ENCODE measurements at regions not wholly inside any gene's neighbourhood (a gene's known extent, or its start where the extent isn't known, plus 50 kb on each side); places are given as distances from the start of the nearest gene placed in this dataset.

DNA sequence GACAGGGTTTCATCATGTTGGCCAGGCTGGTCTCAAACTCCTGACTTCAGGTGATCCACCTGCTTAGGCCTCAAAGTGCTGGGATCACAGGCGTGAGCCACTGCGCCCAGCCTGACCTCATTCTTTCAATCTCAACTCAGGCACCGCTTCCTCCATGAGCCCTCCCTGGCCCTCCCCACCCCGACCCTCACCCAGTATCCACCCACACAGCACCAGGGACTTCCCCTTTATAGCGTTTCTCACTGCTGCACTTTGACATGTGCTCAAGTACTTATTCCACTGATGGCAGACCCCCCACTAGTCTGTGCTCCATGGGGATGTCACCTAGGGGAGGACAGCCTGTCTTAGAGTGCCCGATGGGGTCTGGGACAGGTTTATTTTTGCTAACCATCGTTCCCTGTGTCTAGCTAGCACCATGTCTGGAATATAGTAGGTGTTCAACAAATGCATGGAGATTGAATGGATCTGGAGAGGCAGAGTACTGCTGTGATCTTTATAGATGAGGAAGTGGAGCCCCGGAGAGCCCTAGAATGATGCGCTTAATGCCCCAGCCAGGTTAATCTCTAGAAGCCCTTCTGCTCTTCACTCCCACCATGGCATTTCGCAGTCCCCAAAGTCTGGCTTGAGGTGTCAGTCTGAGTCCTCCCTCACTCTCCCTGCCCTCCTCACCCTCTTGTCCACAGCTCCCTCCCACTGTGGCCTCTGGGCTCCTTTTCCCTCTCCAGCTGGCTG is 258.8 kb downstream of the RPS24 start:
- H3K9me3 ChIP-seq (ENCODE audit: insufficient read depth, low read depth), result no peaks in the 10 kb centered on the region
- no peak overlapping the region for H2AFZ ChIP-seq
- DNase-seq, result no peak
- no TSS peak for BruUV-seq (replicated peaks)
- no peaks in the 10 kb centered on the region for H3K79me2 ChIP-seq (ENCODE audit: low read depth)
- intact Hi-C loops (cut with micrococcal nuclease; ENCODE audit: unreplicated experiment), result no loop called here
- H3K9me2 ChIP-seq (ENCODE audit: insufficient read depth), result no peaks in the 10 kb centered on the region
- no peaks in the 10 kb centered on the region for H3K36me3 ChIP-seq (ENCODE audit: low read depth)
- H3K4me1 ChIP-seq (replicated peaks; ENCODE audit: insufficient read depth), result no peaks in the 10 kb centered on the region
- TF ChIP-seq, protein P1, sequence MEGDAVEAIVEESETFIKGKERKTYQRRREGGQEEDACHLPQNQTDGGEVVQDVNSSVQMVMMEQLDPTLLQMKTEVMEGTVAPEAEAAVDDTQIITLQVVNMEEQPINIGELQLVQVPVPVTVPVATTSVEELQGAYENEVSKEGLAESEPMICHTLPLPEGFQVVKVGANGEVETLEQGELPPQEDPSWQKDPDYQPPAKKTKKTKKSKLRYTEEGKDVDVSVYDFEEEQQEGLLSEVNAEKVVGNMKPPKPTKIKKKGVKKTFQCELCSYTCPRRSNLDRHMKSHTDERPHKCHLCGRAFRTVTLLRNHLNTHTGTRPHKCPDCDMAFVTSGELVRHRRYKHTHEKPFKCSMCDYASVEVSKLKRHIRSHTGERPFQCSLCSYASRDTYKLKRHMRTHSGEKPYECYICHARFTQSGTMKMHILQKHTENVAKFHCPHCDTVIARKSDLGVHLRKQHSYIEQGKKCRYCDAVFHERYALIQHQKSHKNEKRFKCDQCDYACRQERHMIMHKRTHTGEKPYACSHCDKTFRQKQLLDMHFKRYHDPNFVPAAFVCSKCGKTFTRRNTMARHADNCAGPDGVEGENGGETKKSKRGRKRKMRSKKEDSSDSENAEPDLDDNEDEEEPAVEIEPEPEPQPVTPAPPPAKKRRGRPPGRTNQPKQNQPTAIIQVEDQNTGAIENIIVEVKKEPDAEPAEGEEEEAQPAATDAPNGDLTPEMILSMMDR (conservative IDR thresholded peaks at IDR 0.05), result no peak
- TF ChIP-seq EZH2 (IDR thresholded peaks at IDR 0.05; ENCODE audit: low read depth), result no peak
- H3K4me3 ChIP-seq, result no peak overlapping the region
- no peak overlapping the region for H3K27ac ChIP-seq
- no peaks in the 10 kb centered on the region for H3F3A ChIP-seq (ENCODE audit: insufficient read depth, low read depth)
- H3K4me2 ChIP-seq, result no peak overlapping the region
- ChIA-PET CTCF (no interaction called here), POLR2A (ENCODE audit: unreplicated experiment) (no interaction called here)
- H3K27me3 ChIP-seq (ENCODE audit: insufficient read depth, low read depth), result peaks cover 34% of the 10 kb centered on the region; the same call in 1 of the 2 replicates
- H4K20me1 ChIP-seq (ENCODE audit: insufficient read depth), result no peaks in the 10 kb centered on the region

DNA sequence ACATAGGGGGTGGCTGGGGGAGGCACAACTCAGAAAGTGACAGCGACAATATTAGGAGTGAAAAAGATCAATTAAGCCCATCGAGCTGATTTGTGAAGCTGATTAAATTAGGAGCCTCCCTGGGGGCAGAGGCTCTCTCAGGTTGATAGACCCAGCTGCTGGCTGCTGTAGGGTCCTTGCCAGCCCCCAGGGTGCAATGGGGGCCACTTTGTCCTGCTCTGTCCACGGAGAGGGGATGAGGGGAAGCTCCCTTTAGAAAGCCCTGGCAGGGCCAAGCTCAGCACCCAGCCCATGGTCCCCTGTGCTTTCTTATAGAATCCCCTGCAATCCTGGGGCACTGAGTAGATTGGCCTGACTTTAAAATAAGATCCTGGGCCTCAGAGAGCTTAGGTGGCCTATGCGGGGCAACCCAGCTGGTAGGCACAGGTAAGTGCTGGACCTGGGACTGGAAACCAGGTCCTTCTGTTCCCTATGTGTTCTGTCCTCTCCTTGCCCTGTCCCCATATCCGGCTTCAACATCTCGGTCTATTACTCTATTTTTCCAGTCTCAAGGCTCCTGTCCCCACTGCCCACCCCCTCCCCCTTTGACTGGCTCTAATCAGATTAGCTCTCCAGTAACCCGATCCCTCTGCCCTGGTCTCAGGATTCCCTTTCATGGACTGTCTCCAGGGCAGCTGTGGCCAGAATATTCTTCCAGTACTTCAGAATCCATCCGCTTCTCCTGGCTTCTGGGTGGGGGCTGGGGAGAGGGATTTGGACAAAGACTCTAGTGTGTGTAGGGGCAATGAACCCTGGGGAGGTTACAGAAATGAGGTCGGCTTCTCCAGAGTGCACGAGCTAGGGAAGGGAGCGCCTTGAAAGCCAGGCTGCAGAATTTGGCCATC is 259.6 kb downstream of the RPS24 start:
- Histone ChIP-seq H3K27me3 (ENCODE audit: insufficient read depth, low read depth) (peaks cover 29% of the 10 kb centered on the region; the same call in 1 of the 2 replicates), H3K79me2 (ENCODE audit: low read depth) (no peaks in the 10 kb centered on the region), H2AFZ (no peak overlapping the region), H3K4me3 (no peak overlapping the region), H4K20me1 (ENCODE audit: insufficient read depth) (no peaks in the 10 kb centered on the region), H3K36me3 (ENCODE audit: low read depth) (no peaks in the 10 kb centered on the region), H3K4me2 (no peak overlapping the region), H3K9me2 (ENCODE audit: insufficient read depth) (no peaks in the 10 kb centered on the region), H3K27ac (no peak overlapping the region), H3K9me3 (ENCODE audit: insufficient read depth, low read depth) (no peaks in the 10 kb centered on the region), H3F3A (ENCODE audit: insufficient read depth, low read depth) (no peaks in the 10 kb centered on the region), H3K4me1 (replicated peaks; ENCODE audit: insufficient read depth) (no peaks in the 10 kb centered on the region)
- CTCF ChIA-PET, result no interaction called here
- TF ChIP-seq, protein P1 (conservative IDR thresholded peaks at IDR 0.05), result no peak
- TF ChIP-seq EZH2 (IDR thresholded peaks at IDR 0.05; ENCODE audit: low read depth), result no peak
- BruUV-seq (replicated peaks), result no TSS peak
- no peak for DNase-seq
- POLR2A ChIA-PET (ENCODE audit: unreplicated experiment), result no interaction called here
- intact Hi-C loops (cut with micrococcal nuclease; ENCODE audit: unreplicated experiment), result no loop called here

DNA sequence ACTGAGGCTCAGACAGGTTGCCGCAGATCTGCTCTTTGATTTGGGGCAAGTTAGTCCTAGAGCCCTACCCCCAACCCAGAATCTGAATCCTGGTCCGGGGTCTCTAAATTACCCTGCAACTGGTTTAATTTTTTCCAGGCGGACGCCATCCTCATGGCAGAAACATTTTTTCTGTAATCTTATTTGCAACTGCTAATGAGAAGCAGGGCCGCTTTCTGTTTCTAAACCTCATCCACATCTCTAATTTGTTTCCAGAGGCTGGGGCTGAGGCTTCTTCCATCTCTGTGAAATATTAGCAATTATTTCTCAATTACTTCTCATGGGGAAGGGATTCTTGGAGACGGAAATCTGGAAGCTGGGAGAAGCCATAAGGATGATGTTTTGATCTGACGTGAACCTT is 261.6 kb downstream of the RPS24 start:
- Histone ChIP-seq H3K4me1 (replicated peaks; ENCODE audit: insufficient read depth) (no peaks in the 10 kb centered on the region), H3K9me2 (ENCODE audit: insufficient read depth) (no peaks in the 10 kb centered on the region), H3K79me2 (ENCODE audit: low read depth) (no peaks in the 10 kb centered on the region), H3F3A (ENCODE audit: insufficient read depth, low read depth) (no peaks in the 10 kb centered on the region), H3K27ac (no peak overlapping the region), H2AFZ (no peak overlapping the region), H3K9me3 (ENCODE audit: insufficient read depth, low read depth) (no peaks in the 10 kb centered on the region), H3K4me3 (no peak overlapping the region), H3K36me3 (ENCODE audit: low read depth) (no peaks in the 10 kb centered on the region), H4K20me1 (ENCODE audit: insufficient read depth) (no peaks in the 10 kb centered on the region), H3K27me3 (ENCODE audit: insufficient read depth, low read depth) (0 out of 2 replicates have a peak, but pooled peaks cover 14% of the 10 kb centered on the region), H3K4me2 (no peak overlapping the region)
- POLR2A ChIA-PET (ENCODE audit: unreplicated experiment), result interaction anchor here (0.6 kb wide), 1 partner anchor 789 kb away, joined by 3 read pairs; no protein-coding TSS in a partner anchor
- no peak for DNase-seq
- CTCF ChIA-PET, result no interaction called here
- intact Hi-C loops (cut with micrococcal nuclease; ENCODE audit: unreplicated experiment), result no loop called here
- TF ChIP-seq, protein P1 (conservative IDR thresholded peaks at IDR 0.05), result no peak
- no peak for TF ChIP-seq EZH2 (IDR thresholded peaks at IDR 0.05; ENCODE audit: low read depth)
- BruUV-seq (replicated peaks), result no TSS peak

Data from PC-9 (cell line).